ENCODE measurements at regions not wholly inside any gene's neighbourhood (a gene's known extent, or its start where the extent isn't known, plus 50 kb on each side); places are given as distances from the start of the nearest gene placed in this dataset.

GRCh38 chr6:137746264-137746663 lies 120.8 kb upstream of the TNFAIP3 start:
- TF ChIP-seq TARDBP (IDR thresholded peaks at IDR 0.05; ENCODE audit: borderline replicate concordance) (no peak), TAF1 (IDR thresholded peaks at IDR 0.05; ENCODE audit: borderline replicate concordance, low read depth, low read length) (no peak)
